IgD-negative memory B cell (primary cell): ENCODE measurements at regions not wholly inside any gene's neighbourhood (a gene's known extent, or its start where the extent isn't known, plus 50 kb on each side); places are given as distances from the start of the nearest gene placed in this dataset.
"Not testable (repeated sequence)": the region's sequence is repeated elsewhere in the genome, so short reads cannot be mapped to it uniquely, and the experiment has no call there.

Source experiments
- H3K27ac Mint-ChIP-seq, 3 donors: one replicate each; pipeline ENCODE4 v1.8.0; 2020 to 2022; ENCODE audit warnings: mild to moderate bottlenecking in 3 of 3, mixed read lengths in 3 of 3, moderate library complexity in 1 of 3
- H3K27me3 Mint-ChIP-seq: one replicate; pipeline ENCODE4 v1.8.0; 2021; ENCODE audit warnings: mixed read lengths
- H3K36me3 Mint-ChIP-seq: one replicate; pipeline ENCODE4 v1.8.0; 2020; ENCODE audit warnings: mild to moderate bottlenecking, mixed read lengths
- H3K4me1 Mint-ChIP-seq, 3 donors: one replicate each; pipeline ENCODE4 v1.8.0; 2020 to 2022; ENCODE audit warnings: mixed read lengths in 3 of 3, mild to moderate bottlenecking in 1 of 3
- H3K4me3 Mint-ChIP-seq, 4 donors: one replicate each; pipeline ENCODE4 v1.8.0; 2020 to 2022; ENCODE audit warnings: mild to moderate bottlenecking in 4 of 4, mixed read lengths in 4 of 4, moderate library complexity in 3 of 4
- H3K9me3 Mint-ChIP-seq, 3 donors: one replicate each; pipeline ENCODE4 v1.8.0; 2020 to 2021; ENCODE audit warnings: mixed read lengths in 3 of 3, mild to moderate bottlenecking in 1 of 3

- Mint-ChIP-seq H3K27ac (no peak overlapping the region), H3K9me3 (peaks cover 0 to 10% (median 4%) of the 10 kb centered on the region in 3 donors), H3K4me1 (peaks cover 16 to 27% (median 17%) of the 10 kb centered on the region in 3 donors)
Measured at GRCh38 chr10:90051474-90051873, 350.1 kb downstream of the KIF20B start.

GRCh38 chr10:90062786-90063185 lies 361.4 kb downstream of the KIF20B start:
- Mint-ChIP-seq H3K4me3 (no peak overlapping the region), H3K9me3 (no peaks in the 10 kb centered on the region), H3K36me3 (peaks cover 4% of the 10 kb centered on the region), H3K27me3 (peaks cover 1% of the 10 kb centered on the region), H3K4me1 (peaks cover 0 to 1% (median 0%) of the 10 kb centered on the region in 3 donors), H3K27ac (no peak overlapping the region)

More at GRCh38 chr10:90051474-90051873, 350.1 kb downstream of the KIF20B start:
- Mint-ChIP-seq H3K27me3 (peaks cover 3% of the 10 kb centered on the region), H3K4me3 (peak overlapping the region in 2 of 4 donors; percentile 41 to 49), H3K36me3 (peaks cover 4% of the 10 kb centered on the region)

GRCh38 chr10:90064295-90064694 lies 362.9 kb downstream of the KIF20B start:
- Mint-ChIP-seq H3K36me3 (peaks cover 4% of the 10 kb centered on the region), H3K27ac (no peak overlapping the region), H3K4me3 (no peak overlapping the region), H3K9me3 (no peaks in the 10 kb centered on the region), H3K4me1 (peaks cover 0 to 1% (median 0%) of the 10 kb centered on the region in 3 donors), H3K27me3 (peaks cover 1% of the 10 kb centered on the region)

GRCh38 chr10:90066435-90066834 lies 365.0 kb downstream of the KIF20B start:
- Mint-ChIP-seq H3K9me3 (no peaks in the 10 kb centered on the region), H3K27me3 (no peaks in the 10 kb centered on the region), H3K27ac (no peak overlapping the region), H3K36me3 (peaks cover 3% of the 10 kb centered on the region), H3K4me3 (no peak overlapping the region), H3K4me1 (no peaks in the 10 kb centered on the region)

GRCh38 chr10:90075995-90076394 lies 374.6 kb downstream of the KIF20B start:
- Mint-ChIP-seq H3K27ac (no peak overlapping the region), H3K36me3 (no peaks in the 10 kb centered on the region), H3K27me3 (no peaks in the 10 kb centered on the region), H3K4me3 (peak overlapping the region in 1 of 4 donors; percentile 48), H3K4me1 (peaks cover 8 to 11% (median 11%) of the 10 kb centered on the region in 3 donors), H3K9me3 (peaks cover 0 to 4% (median 0%) of the 10 kb centered on the region in 3 donors)

DNA sequence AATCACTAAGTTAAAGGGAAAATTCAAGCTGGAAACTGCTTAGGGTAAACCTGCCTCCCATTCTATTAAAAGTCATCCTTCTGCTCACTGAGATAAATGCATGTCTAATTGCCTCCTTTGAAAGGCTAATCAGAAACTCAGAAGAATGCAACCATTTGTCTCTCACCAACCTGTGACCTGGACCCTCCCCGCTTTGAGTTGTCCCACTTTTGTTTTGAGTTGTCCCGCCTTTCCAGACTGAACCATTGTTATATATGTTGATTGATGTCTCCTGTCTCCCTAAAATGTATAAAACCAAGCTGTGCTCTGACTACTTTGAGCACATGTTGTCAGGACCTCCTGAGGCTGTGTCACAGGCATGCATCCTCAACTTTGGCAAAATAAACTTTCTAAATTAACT lies 378.4 kb downstream of the KIF20B start:
- no peak overlapping the region for H3K27ac Mint-ChIP-seq
- peaks cover 0 to 1% (median 0%) of the 10 kb centered on the region in 3 donors for H3K4me1 Mint-ChIP-seq
- peaks cover 0 to 2% (median 0%) of the 10 kb centered on the region in 3 donors for H3K9me3 Mint-ChIP-seq
- no peaks in the 10 kb centered on the region for H3K27me3 Mint-ChIP-seq
- no peak overlapping the region for H3K4me3 Mint-ChIP-seq
- H3K36me3 Mint-ChIP-seq = no peaks in the 10 kb centered on the region

GRCh38 chr10:90086606-90087190 lies 385.3 kb downstream of the KIF20B start:
- not testable (repeated sequence) for H3K27me3 Mint-ChIP-seq, H3K4me3 Mint-ChIP-seq, H3K4me1 Mint-ChIP-seq, H3K9me3 Mint-ChIP-seq, H3K27ac Mint-ChIP-seq, H3K36me3 Mint-ChIP-seq

DNA sequence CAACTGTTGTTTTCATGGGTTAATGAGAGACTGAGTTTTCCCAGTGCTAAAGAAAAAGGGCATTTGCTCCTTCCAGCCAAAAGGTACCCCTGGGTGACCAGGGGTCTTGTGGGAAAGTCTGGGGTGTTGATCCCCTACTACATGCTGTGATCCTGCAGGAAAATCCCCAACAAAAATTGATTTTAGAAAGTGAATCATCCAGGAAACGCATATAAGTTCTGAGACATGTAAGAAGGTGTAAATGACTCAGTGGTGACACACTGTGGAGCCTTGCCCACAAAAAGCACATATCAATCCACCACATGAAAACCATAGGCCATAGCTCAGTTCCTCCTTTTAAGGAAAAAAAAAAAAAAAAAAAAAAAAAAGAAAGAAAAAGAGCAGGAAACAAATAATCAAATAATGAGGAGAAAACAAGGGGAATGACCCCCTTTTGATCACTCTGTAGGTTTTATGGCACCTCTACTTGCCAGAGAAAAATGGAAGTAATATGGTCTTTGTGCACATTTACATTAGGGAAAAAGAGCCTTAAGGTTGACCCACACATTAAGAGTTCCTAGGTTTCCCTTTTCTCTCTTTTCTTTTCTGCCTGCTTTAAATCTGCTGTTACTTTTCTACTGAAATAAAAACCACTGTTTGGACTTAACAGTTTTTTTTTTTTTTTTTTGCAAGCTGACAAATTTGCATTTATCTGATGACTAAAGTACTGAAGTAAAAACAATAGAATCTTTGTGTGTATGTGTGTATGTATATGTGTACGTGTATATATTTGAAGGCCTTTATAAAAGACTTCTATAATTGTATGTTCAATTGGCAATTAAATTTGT lies 386.0 kb downstream of the KIF20B start:
- H3K27me3 Mint-ChIP-seq = no peaks in the 10 kb centered on the region
- peaks cover 0 to 8% (median 3%) of the 10 kb centered on the region in 3 donors for H3K4me1 Mint-ChIP-seq
- no peak overlapping the region for H3K4me3 Mint-ChIP-seq
- no peak overlapping the region for H3K27ac Mint-ChIP-seq
- peaks cover 0 to 2% (median 0%) of the 10 kb centered on the region in 3 donors for H3K9me3 Mint-ChIP-seq
- peaks cover 5% of the 10 kb centered on the region for H3K36me3 Mint-ChIP-seq

DNA sequence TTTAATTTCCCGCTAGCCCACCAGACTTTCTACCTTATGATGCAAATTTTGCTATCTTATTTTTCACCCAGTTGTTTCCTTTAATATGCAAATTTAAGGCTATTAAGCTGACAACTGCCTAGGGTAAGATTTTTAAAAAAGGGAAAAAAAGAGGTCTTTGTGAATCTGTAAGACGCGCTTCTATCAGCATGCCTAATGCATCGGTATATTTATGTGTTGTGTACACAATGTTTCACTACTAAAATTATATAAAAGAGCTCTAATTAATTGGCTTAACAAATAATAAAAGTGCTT lies 386.6 kb downstream of the KIF20B start:
- peaks cover 0 to 2% (median 0%) of the 10 kb centered on the region in 3 donors for H3K9me3 Mint-ChIP-seq
- H3K36me3 Mint-ChIP-seq = peaks cover 5% of the 10 kb centered on the region
- H3K27ac Mint-ChIP-seq = no peak overlapping the region
- no peaks in the 10 kb centered on the region for H3K27me3 Mint-ChIP-seq
- H3K4me1 Mint-ChIP-seq = peaks cover 0 to 8% (median 3%) of the 10 kb centered on the region in 3 donors
- H3K4me3 Mint-ChIP-seq = no peak overlapping the region

GRCh38 chr10:90089719-90090118 lies 388.3 kb downstream of the KIF20B start:
- peaks cover 0 to 2% (median 0%) of the 10 kb centered on the region in 3 donors for H3K9me3 Mint-ChIP-seq
- H3K4me1 Mint-ChIP-seq = peaks cover 0 to 8% (median 3%) of the 10 kb centered on the region in 3 donors
- no peaks in the 10 kb centered on the region for H3K27me3 Mint-ChIP-seq
- H3K4me3 Mint-ChIP-seq = no peak overlapping the region
- H3K36me3 Mint-ChIP-seq = peaks cover 5% of the 10 kb centered on the region
- H3K27ac Mint-ChIP-seq = no peak overlapping the region

GRCh38 chr10:90096196-90096595 lies 394.8 kb downstream of the KIF20B start:
- H3K4me3 Mint-ChIP-seq = no peak overlapping the region
- no peaks in the 10 kb centered on the region for H3K27me3 Mint-ChIP-seq
- H3K4me1 Mint-ChIP-seq = no peaks in the 10 kb centered on the region
- peaks cover 2% of the 10 kb centered on the region for H3K36me3 Mint-ChIP-seq
- H3K9me3 Mint-ChIP-seq = no peaks in the 10 kb centered on the region
- no peak overlapping the region for H3K27ac Mint-ChIP-seq

DNA sequence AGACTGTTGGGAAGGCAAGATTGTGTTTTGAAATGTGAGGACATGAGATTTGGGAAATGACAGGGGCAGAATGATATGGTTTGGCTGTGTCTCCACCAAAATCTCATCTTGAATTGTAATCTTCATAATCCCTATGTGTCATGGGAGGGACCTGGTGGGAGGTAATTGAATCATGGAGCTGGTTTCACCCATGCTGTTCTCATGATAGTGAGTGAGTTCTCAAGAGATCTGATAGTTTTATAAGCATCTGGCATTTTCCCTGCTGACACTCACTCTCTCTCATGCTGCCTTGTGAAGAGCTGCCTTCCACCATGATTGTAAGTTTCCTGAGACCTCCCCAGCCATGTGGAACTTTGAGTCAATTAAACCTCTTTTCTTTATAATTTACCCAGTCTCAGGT lies 406.2 kb downstream of the KIF20B start:
- H3K27me3 Mint-ChIP-seq, H3K36me3 Mint-ChIP-seq, H3K27ac Mint-ChIP-seq, H3K4me3 Mint-ChIP-seq, H3K4me1 Mint-ChIP-seq, H3K9me3 Mint-ChIP-seq: not testable (repeated sequence)

- Mint-ChIP-seq H3K4me1 (no peaks in the 10 kb centered on the region), H3K4me3 (no peak overlapping the region), H3K27me3 (peaks cover 2% of the 10 kb centered on the region), H3K9me3 (peaks cover 1 to 4% (median 3%) of the 10 kb centered on the region in 3 donors), H3K27ac (no peak overlapping the region), H3K36me3 (peaks cover 2% of the 10 kb centered on the region)
Measured at GRCh38 chr10:90111671-90112070, 410.3 kb downstream of the KIF20B start.

DNA sequence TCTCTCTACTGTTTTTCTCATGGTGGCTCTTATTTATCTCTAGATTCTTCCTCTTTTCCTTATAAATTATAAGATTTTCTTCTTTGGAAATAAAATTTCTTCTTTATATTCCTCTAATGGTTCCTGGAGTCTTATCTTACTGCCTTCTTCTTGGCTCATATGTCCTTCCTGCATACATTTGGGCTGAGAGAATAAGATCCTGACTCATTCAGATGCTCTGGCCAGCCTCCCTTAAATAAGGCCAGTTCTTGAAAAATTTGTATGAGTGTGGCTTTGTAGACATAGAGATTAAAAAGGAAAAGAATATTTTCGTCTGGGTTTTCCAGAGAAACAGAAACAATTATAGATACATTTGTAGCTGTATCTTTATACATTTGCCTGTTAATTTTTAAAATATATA lies 411.3 kb downstream of the KIF20B start:
- H3K4me3 Mint-ChIP-seq = no peak overlapping the region
- no peak overlapping the region for H3K27ac Mint-ChIP-seq
- H3K36me3 Mint-ChIP-seq = no peaks in the 10 kb centered on the region
- H3K27me3 Mint-ChIP-seq = peaks cover 5% of the 10 kb centered on the region
- H3K4me1 Mint-ChIP-seq = no peaks in the 10 kb centered on the region
- peaks cover 1 to 9% (median 5%) of the 10 kb centered on the region in 3 donors for H3K9me3 Mint-ChIP-seq

DNA sequence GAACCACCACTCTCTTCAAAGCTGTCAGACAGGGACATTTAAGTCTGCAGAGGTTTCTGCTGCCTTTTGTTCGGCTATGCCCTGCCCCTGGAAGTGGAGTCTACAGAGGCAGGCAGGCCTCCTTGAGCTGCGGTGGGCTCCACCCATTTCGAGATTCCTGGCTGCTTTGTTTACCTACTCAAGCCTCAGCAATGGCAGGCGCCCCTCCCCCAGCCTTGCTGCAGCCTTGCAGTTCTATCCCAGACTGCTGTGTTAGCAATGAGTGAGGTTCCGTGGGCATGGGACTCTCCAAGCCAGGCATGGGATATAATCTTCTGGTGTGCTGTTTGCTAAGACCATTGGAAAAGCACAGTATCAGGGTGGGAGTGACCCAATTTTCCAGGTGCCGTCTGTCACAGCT lies 417.2 kb downstream of the KIF20B start:
- not testable (repeated sequence) for H3K36me3 Mint-ChIP-seq, H3K4me3 Mint-ChIP-seq, H3K4me1 Mint-ChIP-seq, H3K27me3 Mint-ChIP-seq, H3K27ac Mint-ChIP-seq
- H3K9me3 Mint-ChIP-seq = peaks cover 1 to 10% (median 9%) of the 10 kb centered on the region in 3 donors
